ENCODE measurements at regions not wholly inside any gene's neighbourhood (a gene's known extent, or its start where the extent isn't known, plus 50 kb on each side); places are given as distances from the start of the nearest gene placed in this dataset.

- DNase-seq = no peak
Observed at GRCh38 chr3:104547031-104547430, 819.7 kb upstream of the ALCAM start.

DNA sequence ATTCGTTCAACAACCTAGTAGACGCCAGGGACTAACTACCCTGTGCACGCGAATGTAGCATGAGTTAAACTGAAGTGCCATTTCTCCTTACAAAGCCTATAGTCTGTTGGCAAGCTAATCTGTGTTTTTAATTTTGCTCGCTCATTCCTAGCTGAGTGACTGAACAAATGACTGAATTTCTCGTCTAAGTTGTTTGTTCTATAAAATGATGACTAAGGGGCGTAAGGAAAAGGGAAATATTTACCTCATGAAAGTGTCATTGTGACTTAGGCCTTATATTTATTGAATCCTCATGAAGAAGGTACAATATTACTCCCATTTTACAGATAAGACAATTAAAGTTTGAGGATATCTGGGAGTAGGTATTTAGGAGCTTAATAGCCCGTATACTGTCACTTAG is 818.3 kb upstream of the ALCAM start:
- DNase-seq = no peak

GRCh38 chr3:104549099-104549714 is 817.5 kb upstream of the ALCAM start:
- no peak for DNase-seq

GRCh38 chr3:104553121-104553520 is 813.6 kb upstream of the ALCAM start:
- DNase-seq = no peak

DNA sequence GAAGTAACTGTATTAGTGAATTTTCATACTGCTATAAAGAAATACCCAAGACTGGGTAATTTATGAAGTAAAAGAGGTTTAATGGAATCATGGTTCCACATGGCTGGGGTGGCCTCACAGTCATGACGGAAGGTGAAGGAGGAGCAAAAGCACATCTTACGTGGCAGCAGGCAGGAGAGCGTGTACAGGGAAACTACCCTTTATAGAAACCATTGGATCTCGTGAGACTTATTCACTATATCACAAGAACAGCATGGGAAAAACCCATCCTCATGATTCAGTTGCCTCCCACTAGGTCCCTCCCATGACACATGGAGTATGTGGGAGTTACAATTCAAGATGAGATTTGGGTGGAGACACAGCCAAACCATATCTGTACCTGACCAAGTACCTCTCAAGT is 812.3 kb upstream of the ALCAM start:
- no peak for DNase-seq

- no peak for DNase-seq
Observed at GRCh38 chr3:104555728-104556127, 811.0 kb upstream of the ALCAM start.

DNA sequence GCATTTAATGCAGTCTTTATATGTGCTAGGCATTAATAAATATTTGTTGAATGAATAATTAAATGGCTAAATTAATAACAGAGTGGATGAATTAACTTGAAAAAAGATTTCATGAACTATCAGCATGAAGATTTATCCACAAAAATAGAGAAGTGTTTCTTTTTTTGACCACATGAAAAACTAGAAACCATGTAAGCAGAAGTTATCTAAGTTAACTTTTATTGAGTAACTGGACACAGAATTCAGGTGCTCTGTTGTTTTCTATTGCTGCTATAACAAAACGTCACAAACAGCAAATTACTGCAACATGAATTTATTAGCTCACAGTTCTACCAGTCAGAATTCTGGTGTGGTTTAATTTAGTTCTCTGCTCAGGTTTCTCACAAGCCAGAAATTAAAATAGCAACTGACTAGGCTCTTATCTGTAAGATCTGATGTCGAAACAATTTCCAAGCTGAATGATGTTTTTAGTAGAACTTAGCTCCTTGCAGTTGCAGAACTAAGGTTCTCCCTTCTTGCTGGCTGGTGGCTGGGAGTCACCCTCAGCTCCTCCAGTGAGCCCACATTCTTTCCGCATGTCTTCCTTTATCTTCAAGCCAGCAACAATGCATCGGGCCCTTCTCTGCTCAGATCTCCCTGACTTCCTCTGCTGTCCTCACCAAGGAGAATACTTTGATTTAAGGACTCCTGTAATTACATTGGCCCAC is 810.2 kb upstream of the ALCAM start:
- DNase-seq = no peak

DNA sequence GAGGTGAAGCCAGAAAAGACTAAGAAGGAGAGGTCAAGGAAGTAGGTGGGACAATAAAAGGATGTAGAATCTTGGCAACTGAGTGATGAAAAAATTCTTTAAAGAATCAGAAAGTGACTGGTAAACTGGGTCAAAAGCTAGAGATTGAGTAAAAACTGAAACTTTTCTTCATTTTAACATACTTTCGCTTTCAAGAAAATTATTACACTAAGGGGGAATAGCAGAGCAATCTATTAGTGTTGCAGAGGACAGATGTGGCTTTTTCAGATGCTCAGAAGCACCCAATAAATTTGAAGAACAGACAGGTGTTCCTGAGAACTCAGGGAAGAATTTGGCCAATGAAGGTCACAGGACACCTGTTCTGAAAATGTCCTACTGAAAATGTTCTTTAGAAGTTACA is 805.4 kb upstream of the ALCAM start:
- DNase-seq = no peak

DNA sequence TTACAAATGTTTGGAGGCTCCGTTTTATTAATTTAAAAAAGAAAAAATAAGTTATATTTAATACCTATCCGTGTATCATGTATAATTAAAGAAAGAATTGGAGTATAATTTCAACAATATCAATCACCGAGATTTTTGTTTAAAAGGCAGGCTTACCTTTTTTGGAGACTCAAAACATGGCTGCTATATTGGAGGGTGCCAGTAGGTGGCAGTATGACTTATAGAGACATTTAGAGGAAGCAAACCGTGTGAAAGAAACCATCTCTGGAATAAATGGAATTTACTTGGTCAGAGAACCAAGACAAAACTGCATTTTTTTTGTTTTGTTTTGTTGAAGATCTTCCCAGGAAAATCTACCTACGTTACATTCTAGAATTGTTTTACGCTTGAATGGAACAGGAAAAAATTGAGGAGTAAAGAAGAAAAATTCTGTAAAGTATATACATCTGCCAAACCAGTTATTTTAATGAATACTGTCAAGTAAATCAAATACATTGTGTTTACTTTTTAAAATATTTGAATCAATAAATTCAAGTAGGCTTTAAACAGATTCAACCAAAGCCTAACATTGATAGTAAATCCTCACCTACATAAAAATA is 802.6 kb upstream of the ALCAM start:
- DNase-seq = peak; percentile 6

DNA sequence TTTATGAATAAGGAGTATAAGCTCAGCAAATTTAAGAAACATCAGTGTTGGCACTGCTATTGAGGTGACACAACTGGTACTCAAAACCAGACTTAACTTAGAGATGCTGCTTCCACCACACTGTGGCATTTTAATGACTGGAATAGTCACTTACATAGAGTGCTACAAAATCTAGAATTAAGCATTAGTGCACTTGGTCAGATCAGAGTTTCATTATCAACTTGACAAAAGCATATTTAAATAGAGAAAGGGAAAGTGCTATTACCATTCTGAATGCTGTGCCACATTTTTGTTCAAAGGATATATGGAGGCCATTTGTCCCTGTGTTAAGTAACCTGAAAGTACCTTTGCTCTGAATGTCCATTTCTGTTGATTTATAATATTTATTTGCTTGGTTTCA is 800.7 kb upstream of the ALCAM start:
- DNase-seq = no peak

DNA sequence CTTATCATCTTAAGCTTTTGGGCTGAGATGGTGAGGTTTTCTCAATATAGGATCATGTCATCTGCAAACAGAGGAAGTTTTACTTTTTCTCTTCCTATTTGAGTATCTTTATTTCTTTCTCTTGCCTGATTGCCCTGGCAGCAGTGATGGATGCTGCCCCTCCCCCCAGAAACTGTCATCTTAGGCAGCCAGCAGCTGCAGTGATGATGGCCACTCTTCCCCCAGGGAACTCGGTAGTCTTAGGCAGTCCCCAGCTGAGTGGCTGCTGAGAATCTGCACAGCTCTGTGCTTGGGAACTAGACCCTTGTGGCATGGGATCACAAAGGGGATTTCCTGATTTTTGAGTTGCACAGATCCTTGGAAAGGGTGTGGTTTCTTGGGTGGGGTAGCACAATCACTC is 791.1 kb upstream of the ALCAM start:
- DNase-seq = no peak

DNA sequence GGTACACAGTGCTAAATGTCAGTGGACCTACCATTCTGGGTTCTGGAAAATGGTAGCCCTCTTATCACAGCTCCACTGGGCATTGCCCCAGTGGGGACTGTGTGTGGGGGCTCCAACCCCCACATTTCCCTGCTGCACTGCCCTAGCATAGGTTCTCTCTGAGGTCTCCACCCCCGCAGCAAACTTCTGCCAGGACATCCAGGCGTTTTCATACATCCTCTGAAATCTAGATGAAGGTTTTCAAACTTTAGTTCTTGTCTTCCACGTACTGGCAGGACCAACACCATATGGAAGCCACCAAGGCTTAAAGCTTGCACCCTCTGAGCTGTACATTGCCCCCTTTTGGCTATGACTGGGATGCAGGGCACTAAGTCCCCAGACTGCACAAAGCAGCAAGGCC is 788.2 kb upstream of the ALCAM start:
- no peak for DNase-seq

DNA sequence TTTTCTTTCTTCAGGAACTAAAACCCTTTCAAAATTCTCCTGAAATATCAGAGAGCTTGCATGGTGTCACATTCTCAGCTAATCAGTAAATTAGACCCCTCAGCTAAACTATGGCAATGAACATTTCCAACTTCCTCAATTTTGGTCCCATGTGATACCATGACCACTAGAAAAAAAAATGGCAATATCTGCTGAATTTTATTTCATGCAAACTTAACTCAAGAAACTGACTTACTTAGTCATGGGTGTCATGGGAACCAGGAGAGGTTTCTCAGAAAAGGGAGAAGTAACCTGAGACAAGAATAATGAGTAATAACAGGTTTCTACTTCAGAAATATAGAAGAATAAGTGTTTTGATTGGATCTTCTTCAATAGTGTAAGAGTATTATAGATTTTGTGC is 784.6 kb upstream of the ALCAM start:
- DNase-seq = no peak

DNA sequence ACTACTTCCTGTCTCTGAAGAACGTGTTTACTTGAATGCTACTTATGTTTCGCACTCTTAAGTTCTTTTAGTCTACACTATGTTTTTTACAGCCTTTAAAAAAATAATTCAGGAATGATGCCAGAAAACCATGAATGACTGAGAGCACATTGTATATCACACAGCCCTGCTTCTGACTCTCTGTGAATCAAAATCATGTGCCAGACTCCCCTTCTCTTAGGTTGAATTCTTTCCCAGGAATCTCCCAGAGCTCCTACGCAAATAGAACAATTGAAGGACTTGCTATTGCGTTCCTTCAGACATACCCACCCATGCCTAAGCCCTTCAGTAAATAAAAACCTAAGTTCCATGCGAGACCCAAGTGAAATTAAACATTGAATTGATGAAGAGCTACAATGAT is 782.0 kb upstream of the ALCAM start:
- DNase-seq = no peak

DNA sequence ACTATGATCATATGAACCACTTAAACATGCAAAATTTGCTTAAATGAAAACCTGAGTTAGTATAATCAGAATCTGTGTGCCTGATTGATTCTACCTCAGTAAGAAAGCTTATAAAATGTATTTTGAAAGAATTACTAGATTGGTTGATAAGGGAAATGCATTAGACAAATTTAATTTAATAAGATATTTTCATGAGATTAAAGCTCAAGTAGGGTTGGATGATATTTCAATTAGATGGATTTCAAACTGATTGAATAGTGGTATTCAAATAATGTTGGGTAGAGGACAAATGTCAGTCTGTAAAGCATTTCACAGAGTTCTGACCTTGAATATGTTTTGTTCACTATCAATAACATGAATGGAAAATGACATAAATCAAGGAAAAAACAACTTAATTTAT is 780.4 kb upstream of the ALCAM start:
- DNase-seq = no peak

- no peak for DNase-seq
Observed at GRCh38 chr3:104588442-104588841, 778.3 kb upstream of the ALCAM start.

GRCh38 chr3:104591776-104592175 is 774.9 kb upstream of the ALCAM start:
- DNase-seq = no peak

- DNase-seq = no peak
Observed at GRCh38 chr3:104594491-104594890, 772.2 kb upstream of the ALCAM start.

DNA sequence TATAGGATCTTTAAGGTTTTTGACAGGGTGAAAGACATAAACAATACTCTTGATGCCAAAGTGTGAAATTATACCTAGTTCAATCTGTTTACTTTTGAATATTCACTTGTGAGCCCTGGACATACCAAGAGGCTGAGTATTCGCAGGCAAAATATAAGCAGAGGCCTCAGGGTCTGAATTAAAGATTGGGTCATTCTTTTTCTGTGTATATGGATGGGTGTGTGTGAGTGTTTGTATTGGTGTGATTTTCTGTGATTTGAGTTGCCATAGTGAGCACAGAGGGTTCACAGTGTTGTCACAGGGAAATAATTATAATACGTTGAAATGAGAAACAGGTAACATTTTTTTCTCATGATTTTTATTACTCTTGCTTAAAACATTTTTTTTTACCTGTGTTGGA is 770.7 kb upstream of the ALCAM start:
- DNase-seq = no peak

DNA sequence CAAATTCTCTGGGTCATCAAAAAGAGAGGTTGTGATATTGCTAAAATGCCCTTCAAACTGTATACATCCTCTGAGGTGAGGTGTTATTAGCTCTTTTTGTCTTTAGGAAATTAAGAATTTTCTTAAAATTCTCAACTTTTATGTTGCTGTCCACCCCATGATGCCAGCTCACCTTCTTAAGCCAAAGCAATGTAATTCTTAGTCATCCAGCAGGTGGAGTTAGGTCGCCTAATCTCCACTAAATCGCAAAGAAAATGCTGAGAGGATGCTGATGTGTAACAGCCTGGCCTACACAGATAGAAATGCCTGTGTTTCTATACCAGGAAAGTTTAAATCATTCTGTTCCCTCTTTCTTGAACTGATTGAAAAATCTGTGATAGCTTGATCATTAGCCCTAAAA is 770.2 kb upstream of the ALCAM start:
- peak; percentile 60 for DNase-seq

- no peak for DNase-seq
Observed at GRCh38 chr3:104598848-104599511, 767.7 kb upstream of the ALCAM start.

DNA sequence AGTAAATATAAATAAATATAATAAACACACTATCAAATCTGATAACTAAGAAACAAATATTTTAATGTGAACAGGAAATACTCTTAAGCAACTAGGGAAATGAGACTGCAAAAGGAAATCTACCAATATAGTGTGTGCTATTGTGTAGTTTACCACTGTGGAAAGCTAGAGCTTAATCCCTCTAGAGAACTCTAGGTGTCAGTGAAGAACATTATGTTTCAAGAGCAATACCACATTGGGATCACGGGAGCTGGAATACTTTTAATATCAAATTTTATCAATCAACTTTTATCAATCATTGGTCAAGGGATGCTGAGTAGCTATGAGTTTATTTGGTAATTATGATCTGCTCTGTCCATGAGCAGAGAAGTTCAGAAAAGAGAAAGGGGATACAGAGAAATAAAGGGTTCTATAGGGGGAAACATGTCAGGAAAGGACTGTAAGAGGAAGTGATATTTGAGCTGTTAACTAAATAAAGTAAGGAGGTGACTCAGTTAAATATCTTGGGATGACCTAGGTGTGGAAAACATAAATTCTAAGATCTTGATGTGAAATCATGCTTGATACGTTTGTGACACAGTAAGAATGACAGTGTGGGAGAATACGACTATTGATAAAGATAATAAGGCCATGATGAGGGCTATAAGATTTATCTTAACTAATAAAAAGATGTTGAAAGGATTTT is 762.2 kb upstream of the ALCAM start:
- peak; percentile 49 for DNase-seq

GRCh38 chr3:104606812-104607211 is 759.9 kb upstream of the ALCAM start:
- DNase-seq = no peak
